ENCODE measurements at regions not wholly inside any gene's neighbourhood (a gene's known extent, or its start where the extent isn't known, plus 50 kb on each side); places are given as distances from the start of the nearest gene placed in this dataset.
A peak's percentile ranks its signal among the peaks of the same experiment; 100 is the strongest.

DNA sequence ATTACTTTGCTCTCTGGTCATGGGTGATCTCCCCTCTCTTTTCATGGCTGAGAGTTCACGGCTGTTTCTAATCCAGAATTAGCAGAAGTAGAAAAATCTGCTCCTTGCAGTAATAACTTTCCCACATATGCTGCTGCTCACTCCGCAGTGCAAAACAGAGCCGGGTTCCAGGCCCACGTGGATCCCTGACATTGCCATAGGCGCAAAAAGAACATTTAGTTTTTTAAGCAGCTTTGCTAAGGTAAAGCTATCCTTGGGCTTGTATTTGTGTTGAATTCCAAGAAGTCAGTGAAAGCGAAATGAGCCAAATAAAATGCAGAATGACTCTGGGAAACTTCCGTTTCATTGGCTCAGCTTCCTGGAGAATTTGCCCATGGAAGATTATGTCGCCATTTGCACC, 633.7 kb upstream of the SUCLG2 start:
- no peak for DNase-seq

DNA sequence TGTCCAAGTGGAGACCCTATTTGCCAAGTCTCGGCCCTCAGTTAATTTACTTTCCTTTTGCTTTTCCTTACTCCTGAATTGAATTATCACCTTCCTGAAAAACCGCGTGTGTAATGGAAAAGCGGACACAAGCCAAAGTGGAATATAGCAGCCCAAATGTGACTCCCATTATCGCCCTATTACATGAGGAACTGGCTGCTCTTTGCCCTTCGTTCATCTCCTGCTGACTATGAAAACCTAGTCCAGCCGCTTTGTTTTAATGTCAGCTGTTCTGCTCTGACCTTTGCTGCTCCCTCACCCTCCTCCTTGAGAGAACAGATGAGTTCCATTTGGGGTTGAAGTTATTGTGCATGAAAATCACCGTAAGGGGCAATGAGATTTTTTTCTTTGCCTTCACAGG, 632.7 kb upstream of the SUCLG2 start:
- no peak for DNase-seq

DNA sequence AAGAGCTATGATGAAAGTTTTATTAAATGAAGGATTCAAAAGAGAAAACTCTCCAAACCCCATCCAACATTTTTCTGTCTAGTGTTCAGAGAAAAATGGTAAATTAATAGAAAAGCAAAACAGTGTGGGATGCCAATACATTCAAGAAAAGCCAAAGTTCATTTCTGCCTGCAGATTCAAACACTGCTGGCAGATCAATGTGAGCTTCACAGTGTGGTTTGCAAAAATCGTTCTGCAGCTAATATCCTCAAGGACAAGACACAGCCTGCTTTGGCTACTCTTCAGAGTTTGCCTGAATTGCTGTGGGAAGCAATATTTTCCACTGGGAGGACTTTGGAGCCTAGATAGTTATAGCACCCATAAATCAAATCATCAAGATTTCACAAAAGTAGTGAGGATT, 619.9 kb upstream of the SUCLG2 start:
- DNase-seq, result no peak

DNA sequence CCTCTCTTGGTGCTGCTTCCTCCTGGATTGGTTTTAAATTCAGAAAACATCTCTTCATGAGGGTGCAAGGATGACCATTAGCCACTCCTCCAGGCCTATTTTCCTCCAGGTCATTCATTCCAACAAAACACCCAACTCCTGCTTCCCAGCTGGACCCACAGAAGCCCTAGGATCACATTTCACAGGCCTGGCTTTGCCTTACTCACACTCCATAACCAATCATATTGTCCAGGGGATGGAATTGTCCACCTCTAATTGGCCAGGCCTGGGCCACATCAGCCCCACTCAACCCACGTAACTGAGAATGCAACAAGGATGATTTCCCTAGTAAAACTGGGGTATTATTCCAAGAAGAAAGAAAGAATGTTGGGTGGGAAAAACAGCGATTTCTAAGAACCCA, 616.7 kb upstream of the SUCLG2 start:
- DNase-seq, result no peak

DNA sequence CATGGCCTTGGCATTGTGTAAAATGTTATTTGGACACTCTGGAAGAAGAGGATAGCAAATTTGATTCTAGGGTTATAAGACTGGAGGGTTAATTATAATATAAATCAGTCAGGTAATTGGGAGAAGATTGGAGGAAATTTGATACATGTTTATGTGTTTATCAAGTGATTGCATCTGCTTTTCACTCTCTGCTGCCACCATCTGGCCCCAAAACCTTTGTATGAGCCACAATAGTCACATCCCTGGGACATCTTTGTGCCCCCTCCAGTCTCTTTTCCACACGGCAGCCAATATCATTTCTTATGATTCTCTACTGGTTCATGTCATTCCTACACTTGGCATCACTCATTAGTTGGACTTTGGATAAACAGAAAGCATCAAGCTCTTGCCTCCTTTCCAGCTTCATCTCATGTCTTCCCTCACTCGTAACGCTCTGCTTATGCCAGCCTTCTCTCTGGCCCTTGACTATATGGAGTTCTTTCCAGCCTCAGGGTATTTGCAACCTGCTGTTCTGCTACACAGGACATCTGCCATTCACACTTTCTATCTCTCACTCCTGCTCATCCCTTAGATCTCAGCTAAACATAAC, 602.3 kb upstream of the SUCLG2 start:
- DNase-seq, result no peak

DNA sequence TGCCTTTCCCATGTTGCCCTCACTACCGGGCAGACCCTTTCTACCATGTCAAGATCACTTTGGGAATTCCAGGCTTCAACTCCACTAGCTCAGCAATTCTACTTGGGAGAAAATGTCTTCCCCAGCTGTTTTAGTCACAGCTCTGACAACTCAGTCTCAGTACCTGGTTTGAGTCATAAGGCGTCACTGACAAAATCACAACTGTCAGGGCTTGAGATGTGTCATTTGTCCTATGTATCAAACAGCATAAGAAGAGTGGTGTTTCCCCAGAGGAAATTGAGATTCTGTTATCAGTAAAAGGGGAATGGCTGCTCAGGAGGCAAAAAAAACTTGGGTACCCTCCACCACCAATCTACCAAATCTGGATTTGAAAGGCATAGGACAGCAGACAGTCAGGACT, 594.9 kb upstream of the SUCLG2 start:
- no peak for DNase-seq

DNA sequence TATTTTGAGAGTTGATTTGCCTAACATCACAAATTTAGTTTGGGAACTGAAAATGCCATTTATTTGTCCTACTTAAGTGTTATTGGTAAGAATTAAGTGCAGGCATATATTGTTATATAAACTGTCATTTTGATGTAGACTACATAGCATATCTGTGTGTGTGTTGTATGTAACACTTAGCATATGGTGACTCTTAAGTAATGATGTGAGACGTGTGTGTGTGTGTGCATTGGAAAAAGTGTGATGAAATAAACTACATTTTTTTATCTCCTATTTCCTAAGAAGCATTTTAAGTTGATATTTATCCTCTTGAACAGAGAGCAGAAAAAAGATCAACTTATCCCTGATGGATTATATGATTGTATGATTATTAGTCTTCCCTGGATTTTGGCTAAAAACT, 588.2 kb upstream of the SUCLG2 start:
- no peak for DNase-seq

DNA sequence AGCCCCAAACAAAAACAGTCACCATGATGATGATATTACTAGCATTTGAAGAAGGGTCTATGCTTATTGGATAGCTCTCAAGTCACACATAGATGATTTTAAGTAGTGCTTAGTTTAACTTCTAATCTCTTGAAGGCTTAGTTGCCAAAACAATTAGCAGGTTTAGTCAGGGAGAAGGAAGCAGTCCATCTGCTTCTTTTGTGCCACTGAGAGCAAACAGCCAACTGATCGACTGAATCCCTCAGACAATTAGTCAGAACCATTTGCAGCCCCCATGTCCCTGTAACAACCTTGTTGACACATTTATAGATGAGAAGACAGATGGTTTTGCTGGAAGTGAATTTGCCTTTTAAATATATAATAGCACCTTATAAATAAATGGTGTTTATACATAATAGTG, 585.1 kb upstream of the SUCLG2 start:
- no peak for DNase-seq

DNA sequence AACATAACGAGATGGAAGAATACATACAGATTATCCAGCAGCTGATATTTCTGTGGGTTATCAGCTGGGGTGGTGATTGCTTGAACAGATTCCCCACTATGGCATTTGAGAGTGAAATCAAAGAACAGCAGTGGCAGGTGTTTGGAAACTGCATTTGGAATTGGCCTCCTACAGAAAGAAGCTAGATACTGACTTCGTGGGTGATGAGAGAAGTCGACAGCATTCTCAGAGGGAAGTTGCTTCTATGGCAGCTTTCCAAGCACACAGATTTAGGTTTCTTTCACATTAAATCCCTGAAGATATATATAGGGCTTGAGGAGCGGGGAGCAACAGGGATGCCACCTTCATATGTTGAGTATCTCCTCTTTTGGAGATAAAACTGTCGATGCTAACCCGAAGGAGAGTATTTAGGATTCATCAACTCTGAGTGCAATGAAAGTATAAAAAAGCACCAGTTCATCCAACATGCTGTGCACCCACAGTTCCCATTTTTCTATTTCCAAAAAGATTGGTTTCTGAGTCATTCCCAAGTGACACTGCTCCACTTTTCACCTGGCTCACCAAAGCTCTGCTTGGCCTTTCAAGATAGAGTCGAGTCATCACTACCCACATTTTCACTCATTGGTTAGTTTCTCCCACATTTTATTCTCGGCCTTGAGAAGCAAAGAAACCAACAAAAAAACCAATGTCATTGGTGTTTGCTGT, 579.8 kb upstream of the SUCLG2 start:
- no peak for DNase-seq

DNA sequence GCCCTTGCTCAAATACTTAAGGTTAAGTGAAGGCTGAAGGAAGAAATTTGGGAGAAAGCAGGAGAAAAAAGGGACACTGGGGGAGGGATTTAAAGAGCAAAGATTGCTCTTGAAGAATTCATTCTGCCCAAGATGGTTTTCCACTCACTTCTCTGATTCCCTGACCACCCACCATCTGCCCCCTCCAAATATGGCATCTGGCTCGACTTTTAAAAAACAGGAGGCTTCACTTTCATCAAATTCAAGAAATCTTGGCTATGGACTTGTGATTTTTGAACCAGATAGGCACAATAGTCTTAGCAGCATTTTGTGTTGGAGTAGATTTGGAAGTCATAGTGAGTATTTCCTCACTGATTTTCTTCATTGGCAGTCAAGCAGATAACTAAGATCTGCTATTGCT, 574.4 kb upstream of the SUCLG2 start:
- no peak for DNase-seq

DNA sequence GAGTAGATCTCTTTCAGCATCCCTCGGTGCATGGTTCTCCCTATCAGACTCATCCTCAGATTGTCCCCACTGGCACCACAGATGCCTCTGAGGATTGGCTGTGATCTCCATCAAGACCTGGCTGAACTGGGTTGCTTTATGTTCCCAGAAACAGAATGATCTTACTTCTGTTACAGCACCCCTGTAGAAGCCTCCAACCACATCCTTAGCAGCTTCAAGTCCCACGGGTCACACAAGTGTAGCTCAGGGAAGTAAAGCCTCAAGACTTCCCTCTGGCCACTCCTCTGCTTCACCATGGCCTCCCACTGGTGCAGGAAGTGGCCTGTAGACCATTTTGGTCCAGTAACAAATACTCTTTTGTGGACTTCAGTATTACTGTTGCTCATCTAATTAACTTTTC, 566.4 kb upstream of the SUCLG2 start:
- DNase-seq, result no peak

DNA sequence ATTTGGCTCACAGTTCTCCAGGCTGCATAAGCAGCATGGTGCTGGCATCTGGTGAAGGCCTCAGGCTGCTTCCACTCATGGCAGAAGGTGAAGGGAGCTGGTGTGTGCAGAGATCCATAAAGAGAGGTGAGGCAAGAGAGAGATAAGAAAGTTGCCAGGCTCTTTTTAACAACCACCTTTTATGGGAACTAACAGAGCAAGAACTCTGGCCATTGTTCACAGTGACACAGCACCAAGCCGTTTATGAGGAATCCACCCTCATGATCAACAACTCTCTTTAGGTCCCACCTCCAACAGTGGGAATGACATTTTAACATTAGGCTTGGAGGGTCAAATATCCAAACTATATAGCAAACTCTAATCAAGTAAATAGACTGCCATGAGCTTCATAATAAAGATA, 557.2 kb upstream of the SUCLG2 start:
- no peak for DNase-seq

DNA sequence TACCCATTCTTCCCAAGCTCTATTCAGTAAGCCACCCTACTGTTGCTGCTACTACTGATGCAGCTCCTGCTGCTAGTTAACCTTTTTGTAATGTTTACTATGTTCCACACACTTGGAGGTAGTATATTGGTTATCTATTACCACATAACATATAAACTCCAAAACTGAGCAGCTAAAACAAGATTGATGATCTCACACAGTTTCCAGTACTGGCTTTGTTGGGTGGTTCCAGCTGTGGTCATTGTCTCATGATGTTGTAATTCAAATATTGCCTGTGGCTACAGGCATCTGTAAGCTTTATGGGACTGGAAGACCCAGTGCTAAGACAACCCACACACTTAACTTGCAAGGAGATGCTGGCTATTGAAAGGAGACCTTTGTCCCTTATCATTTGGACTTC, 556.2 kb upstream of the SUCLG2 start:
- no peak for DNase-seq

DNA sequence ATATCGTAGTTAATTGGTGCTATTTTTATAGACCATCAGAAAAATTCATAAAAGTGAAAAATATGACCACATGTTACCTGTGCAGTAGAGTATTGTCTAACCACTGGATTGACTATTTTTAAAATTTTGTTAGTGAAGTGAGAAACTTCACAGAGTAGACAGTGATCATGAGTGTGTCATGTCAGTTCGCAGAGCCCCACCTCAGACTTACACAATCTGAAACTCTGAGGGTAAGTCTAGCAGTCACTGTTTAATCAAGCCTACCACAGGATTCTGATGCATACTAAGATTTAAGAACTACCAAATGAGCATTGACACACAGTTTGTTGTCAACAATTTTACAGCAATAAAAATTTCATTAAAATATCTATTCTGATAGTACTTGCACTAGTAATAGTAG, 552.9 kb upstream of the SUCLG2 start:
- DNase-seq, result no peak

DNA sequence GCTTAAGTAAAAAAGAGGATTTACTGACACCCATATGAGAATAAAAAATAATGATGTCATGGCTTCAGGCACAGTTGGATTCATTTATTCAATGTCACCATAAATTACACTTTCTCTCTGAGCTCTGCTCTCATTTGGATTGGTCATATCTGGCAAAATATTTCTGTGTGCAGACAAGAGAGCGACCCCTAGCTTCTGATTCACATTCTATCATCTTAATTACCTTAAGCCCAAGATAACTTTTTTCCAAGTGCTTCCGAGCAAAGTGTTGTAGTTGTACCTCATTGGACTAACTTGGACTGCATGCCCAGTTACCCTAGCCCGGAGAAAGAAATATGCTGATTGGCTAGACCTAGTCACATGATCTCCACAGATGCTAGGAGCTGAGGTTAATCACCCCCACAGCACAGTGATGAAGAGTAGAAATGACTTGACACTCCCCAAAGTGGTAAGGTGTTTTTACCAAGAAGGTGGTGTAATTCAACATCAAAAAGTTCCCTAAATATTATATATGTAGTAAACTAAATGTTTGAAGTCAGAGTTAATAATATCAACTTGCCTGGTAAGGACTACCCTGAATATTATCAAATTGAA, 552.2 kb upstream of the SUCLG2 start:
- DNase-seq, result no peak

DNA sequence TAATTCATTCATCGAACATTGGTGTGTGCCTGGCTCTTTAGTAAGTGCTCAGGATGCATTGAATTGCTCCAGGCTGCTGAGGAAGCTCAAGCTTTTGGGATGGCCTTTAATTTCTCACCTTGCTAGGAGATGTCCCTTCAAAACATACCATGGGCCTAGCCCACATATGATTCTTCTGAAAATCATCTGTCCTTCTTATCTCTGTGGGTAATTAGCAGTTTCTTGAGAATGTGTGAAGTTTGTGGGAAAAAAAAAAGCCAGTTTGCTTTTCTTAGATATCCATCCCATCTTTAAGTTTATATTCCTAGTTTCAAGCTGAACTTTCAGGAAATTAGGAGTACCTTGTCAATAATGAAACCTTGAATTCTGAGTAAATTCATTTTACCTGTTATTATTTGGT, 532.3 kb upstream of the SUCLG2 start:
- no peak for DNase-seq

DNA sequence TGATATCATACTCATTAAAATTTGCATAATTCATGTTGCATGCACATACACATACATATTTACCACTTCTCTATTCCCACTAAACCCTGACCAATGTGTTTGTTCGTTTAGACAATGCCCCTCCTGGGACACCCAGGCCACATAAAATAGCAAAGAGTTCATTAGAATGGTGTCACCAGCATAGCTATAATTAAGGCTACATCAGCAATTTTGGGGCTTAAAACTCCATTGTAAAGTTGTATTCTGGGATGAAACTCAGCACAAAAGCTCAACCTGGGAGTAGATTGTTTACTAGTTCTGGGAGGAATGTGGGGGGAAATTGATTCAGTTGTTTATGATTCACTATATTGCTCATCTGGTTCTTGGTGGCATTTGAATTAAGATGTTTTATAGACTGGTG, 522.2 kb upstream of the SUCLG2 start:
- DNase-seq, result no peak

DNA sequence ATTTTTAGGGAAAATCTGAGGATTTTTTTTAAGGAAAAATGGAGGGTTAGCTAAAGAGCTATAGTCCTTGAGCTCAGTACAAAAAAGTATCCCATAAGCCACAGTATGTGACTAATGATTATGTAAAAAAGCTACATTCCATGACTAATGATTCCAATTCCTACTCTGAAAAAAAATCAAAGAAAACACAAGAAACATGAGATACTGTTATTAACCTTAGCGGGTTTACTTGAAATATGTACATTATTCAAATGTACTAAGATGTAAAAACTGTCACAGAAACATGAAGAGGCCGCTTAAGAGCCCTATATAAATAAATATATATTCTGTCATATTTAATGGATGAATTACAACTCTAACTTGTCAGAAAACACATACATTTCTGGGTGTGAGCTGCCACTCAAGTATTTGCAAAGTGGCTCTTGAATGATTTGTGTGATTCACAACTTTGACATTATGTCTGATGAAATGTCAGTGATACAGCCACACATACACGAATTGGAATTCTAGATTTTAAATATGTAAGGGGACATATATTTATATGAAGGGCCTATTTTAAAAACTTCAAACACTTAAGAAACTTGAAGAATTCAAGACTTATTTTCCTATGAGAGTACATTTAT, 518.7 kb upstream of the SUCLG2 start:
- no peak for DNase-seq

DNA sequence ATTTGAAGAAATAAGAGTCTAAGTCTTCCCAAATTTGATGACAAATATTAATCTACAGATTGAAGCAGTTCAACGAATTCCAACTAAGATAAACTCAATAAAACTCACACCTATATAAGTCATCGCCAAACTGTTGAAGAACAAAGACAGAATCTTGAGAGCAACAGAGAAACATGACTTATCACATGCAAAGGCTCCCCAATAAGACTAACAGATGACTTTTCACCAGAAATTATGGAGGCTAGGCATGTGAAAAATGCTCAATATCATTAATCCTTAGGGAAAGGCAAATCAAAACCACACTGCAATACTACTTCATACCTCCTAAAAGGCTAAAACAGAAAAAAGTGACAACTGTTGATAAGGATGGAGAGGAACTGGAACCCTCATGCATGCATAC, 517.6 kb upstream of the SUCLG2 start:
- no peak for DNase-seq

DNA sequence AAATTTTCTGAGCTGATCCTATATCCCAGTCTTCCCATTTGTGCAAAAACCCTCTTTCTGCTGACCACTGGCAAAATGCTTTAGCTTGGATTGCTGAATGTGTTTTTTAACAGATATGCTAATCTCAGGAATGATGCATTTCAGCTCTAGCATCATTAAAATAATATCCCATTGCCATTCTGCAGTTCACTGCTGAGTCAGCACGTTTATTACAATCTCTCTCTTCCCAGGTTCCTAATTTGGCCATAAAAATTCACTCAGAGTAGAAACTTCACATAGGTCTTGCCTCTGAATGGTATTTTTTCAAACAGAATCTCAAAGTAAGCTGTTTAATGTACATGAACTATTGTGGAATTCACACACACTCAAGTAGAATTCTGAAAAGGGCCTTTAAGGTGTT, 509.6 kb upstream of the SUCLG2 start:
- no peak for DNase-seq

DNA sequence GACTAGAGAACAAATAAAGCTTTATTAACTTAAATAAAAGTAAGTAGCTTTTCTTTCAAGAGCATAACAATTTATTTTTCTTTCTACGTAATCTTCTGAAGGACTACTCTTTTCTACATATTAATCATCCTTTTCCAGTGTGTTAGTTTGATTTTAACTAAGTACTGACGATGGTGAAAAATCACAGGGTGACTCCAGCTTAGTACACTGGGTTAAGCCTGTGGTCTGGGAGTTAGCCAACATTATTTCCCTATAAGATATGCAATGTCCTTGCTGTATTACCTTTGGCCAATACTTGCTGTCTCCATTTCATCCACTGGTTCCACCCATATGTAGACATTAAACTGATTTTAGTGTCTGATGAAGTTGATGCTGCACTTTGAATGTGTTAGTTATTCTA, 508.6 kb upstream of the SUCLG2 start:
- DNase-seq, result peak; percentile 52

DNA sequence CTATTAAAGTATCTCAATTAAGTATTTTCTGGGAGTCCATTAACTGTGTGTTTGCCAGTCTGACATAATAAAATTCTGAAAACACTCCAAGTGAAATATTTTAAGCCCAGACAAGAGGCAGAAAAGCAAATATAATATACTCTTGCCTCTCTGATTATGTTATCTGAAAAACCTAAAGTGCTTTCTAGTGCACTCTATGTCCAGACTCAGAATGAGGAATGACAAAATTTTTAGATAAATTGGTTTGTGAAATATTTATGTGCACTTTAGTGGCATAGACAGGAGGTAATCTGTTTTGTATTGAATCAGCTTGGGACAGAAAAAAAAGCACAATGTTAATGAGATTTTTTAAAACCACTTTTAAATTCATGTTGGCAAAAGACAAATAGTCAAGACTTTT, 508.2 kb upstream of the SUCLG2 start:
- DNase-seq, result peak; percentile 65

DNA sequence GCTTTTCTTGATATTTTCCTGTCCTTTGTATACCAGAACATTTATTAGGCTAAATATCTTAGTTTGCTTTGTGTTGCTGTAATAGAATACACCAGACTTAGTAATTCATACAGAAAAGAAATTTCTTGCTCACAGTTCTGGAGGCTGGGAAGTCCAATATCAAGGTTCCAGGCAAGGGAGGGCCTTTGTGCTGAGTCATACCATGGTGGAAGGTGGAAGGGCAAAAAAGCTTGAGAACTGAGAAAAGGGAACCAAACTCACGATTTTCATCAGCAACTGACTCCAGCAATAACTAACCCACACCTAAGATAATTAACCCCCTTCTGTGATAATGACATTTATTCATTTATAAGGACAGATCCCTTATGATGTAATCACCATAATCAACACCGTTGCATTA, 496.9 kb upstream of the SUCLG2 start:
- no peak for DNase-seq

DNA sequence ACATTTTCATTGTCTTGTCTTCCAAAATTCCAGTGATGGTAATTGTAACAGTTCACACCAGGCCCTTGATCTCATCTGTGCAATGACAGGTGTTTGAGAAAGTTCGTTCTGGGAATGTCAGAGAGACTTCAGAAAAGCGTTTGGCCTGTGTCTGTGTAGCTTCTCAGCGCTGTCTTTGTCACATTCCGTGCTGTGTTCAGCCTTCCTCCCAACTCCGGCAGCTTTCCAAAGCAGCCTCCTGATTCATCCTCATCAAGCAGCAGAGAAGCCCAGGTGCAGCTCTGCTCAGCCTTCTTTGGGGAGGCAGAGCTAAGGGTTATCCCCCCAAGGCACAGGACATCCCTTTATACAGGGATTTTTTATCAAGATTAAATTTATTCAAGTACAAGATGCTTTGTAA, 494.0 kb upstream of the SUCLG2 start:
- DNase-seq, result no peak

DNA sequence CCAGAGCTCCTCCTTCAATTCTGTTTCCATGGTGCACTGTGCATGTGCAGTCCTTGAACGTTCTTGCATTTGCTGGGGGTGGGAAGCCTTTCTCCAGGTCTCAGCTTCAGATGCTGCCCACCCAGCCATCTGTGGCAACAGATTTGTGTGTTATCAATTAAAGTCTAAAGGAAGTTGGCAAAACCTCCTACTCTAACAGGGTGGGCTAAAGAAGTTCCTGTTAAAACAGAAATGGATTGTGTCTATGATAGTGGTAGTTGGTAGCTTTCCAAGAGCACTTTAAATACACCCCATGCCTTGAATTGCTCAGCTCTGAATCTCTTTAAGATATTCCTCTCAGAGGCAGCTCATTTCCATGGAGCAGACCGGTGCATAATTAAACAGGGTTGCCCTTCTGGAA, 488.0 kb upstream of the SUCLG2 start:
- DNase-seq, result no peak

Data from NCI-H187 treated with DMSO at 0.1 percent for 48 hours (cell line).